WTC11 (cell line): ENCODE measurements at regions not wholly inside any gene's neighbourhood (a gene's known extent, or its start where the extent isn't known, plus 50 kb on each side); places are given as distances from the start of the nearest gene placed in this dataset.

Source experiments
- AFF4 ChIP-seq: sonication (generic); formaldehyde crosslinking; IDR thresholded peaks from 2 replicates; pipeline ENCODE4 v1.8.1; 2023; ENCODE audit warnings: mild to moderate bottlenecking, missing genetic modification reagents, borderline replicate concordance
- CTCF ChIP-seq: fragments of 200-600 bp; IDR thresholded peaks from 2 replicates; pipeline ENCODE4 v1.8.0; 2022; ENCODE audit warnings: antibody characterized with exemption
- SMAD3 ChIP-seq: sonication (generic); formaldehyde crosslinking; IDR thresholded peaks from 2 replicates; pipeline ENCODE4 v1.8.0; 2022; ENCODE audit warnings: missing genetic modification reagents, mild to moderate bottlenecking, borderline replicate concordance
- TEAD1 ChIP-seq: sonication (generic); formaldehyde crosslinking; IDR thresholded peaks from 2 replicates; pipeline ENCODE4 v1.8.0; 2022; ENCODE audit warnings: mild to moderate bottlenecking, missing genetic modification reagents
- ZNF138 ChIP-seq: sonication (generic); formaldehyde crosslinking; conservative IDR thresholded peaks from 2 replicates; pipeline ENCODE4 v1.8.1; 2022; ENCODE audit warnings: mild to moderate bottlenecking, moderate library complexity, missing genetic modification reagents
- ZNF512 ChIP-seq: sonication (generic); formaldehyde crosslinking; IDR thresholded peaks from 2 replicates; pipeline ENCODE4 v1.8.1; 2022; ENCODE audit warnings: missing genetic modification reagents, borderline replicate concordance

GRCh38 chr2:163906410-163906809, 170.6 kb upstream of the FIGN start:
- TF ChIP-seq TEAD1 (no peak), CTCF (no peak), ZNF512 (CRISPR knock-in tag) (no peak), AFF4 (no peak), SMAD3 (CRISPR knock-in tag) (no peak), ZNF138 (CRISPR knock-in tag) (no peak)
